ENCODE measurements at regions not wholly inside any gene's neighbourhood (a gene's known extent, or its start where the extent isn't known, plus 50 kb on each side); places are given as distances from the start of the nearest gene placed in this dataset.

GRCh38 chr1:38210021-38210894, 163.7 kb upstream of the POU3F1 start:
- no peak for DNase-seq (ENCODE audit: low read depth in 2 of 2)
- Histone ChIP-seq H3K79me2 (ENCODE audit: control insufficient read depth, insufficient read depth, low read length) (no peaks in the 10 kb centered on the region), H3K36me3 (ENCODE audit: control insufficient read depth, insufficient read depth, low read length) (no peaks in the 10 kb centered on the region), H3K27me3 (ENCODE audit: control insufficient read depth, insufficient read depth, low read length) (no peaks in the 10 kb centered on the region), H3K27ac (ENCODE audit: insufficient read depth, low read length) (no peak overlapping the region), H4K20me1 (ENCODE audit: control insufficient read depth, extremely low read depth, insufficient read depth, low read length) (no peaks in the 10 kb centered on the region), H3K4me3 (replicated peaks in 1 of 4; ENCODE audit: control extremely low read depth in 1 of 4, insufficient read depth in 1 of 4, low read depth in 3 of 4, low read length in 4 of 4) (no peak overlapping the region), H2AFZ (ENCODE audit: low read length) (no peak overlapping the region), H3K4me1 (ENCODE audit: control insufficient read depth, extremely low read depth, insufficient read depth, low read length) (no peaks in the 10 kb centered on the region), H3K9me3 (ENCODE audit: control insufficient read depth, insufficient read depth, low read depth, low read length) (no peaks in the 10 kb centered on the region), H3K4me2 (ENCODE audit: extremely low read depth, insufficient read depth, low read length) (no peak overlapping the region), H3K9ac (ENCODE audit: insufficient read depth, low read length) (no peak overlapping the region)
- TF ChIP-seq EZH2 (IDR thresholded peaks at IDR 0.05; ENCODE audit: low read length, missing control alignments) (no peak), CTCF (conservative IDR thresholded peaks at IDR 0.05 in 1 of 2, IDR thresholded peaks at IDR 0.05 in 1 of 2; ENCODE audit: low read depth in 1 of 2, low read length in 2 of 2) (no peak)

GRCh38 chr1:38208716-38209632, 162.4 kb upstream of the POU3F1 start:
- no peak for TF ChIP-seq CTCF (conservative IDR thresholded peaks at IDR 0.05 in 1 of 2, IDR thresholded peaks at IDR 0.05 in 1 of 2; ENCODE audit: low read depth in 1 of 2, low read length in 2 of 2)
- TF ChIP-seq EZH2 (IDR thresholded peaks at IDR 0.05; ENCODE audit: low read length, missing control alignments) = no peak
- Histone ChIP-seq H3K9ac (ENCODE audit: insufficient read depth, low read length) (no peak overlapping the region), H3K4me2 (ENCODE audit: extremely low read depth, insufficient read depth, low read length) (no peak overlapping the region), H3K27ac (ENCODE audit: insufficient read depth, low read length) (no peak overlapping the region), H4K20me1 (ENCODE audit: control insufficient read depth, extremely low read depth, insufficient read depth, low read length) (peaks cover 2% of the 10 kb centered on the region), H2AFZ (ENCODE audit: low read length) (no peak overlapping the region), H3K9me3 (ENCODE audit: control insufficient read depth, insufficient read depth, low read depth, low read length) (no peaks in the 10 kb centered on the region), H3K4me1 (ENCODE audit: control insufficient read depth, extremely low read depth, insufficient read depth, low read length) (no peaks in the 10 kb centered on the region), H3K79me2 (ENCODE audit: control insufficient read depth, insufficient read depth, low read length) (no peaks in the 10 kb centered on the region), H3K36me3 (ENCODE audit: control insufficient read depth, insufficient read depth, low read length) (no peaks in the 10 kb centered on the region), H3K27me3 (ENCODE audit: control insufficient read depth, insufficient read depth, low read length) (no peaks in the 10 kb centered on the region), H3K4me3 (replicated peaks in 1 of 4; ENCODE audit: control extremely low read depth in 1 of 4, insufficient read depth in 1 of 4, low read depth in 3 of 4, low read length in 4 of 4) (no peak overlapping the region)
- DNase-seq (ENCODE audit: low read depth in 2 of 2) = no peak

DNA sequence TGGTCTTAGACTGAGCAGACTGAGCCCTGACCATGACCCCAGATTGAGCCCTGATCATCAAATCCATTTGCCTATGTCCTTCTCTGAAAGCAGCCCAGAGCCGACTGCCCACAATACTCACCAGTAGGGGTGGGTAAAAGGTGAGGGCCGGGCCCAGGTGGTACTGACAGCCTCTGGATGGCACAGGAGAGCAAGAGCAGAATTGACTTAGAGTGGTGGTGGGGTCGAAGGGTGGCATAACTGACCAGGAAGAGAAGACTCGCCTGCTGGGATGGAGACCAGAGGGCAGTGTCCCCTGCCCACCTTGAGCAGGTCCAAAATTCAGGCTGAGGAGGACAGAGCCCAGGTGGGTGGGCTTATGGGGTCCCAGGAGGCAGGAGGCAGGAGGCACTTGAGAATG, 161.3 kb upstream of the POU3F1 start:
- Histone ChIP-seq H3K9ac (ENCODE audit: insufficient read depth, low read length) (no peak overlapping the region), H3K9me3 (ENCODE audit: control insufficient read depth, insufficient read depth, low read depth, low read length) (no peaks in the 10 kb centered on the region), H3K27me3 (ENCODE audit: control insufficient read depth, insufficient read depth, low read length) (no peaks in the 10 kb centered on the region), H3K4me2 (ENCODE audit: extremely low read depth, insufficient read depth, low read length) (no peak overlapping the region), H3K36me3 (ENCODE audit: control insufficient read depth, insufficient read depth, low read length) (no peaks in the 10 kb centered on the region), H3K27ac (ENCODE audit: insufficient read depth, low read length) (no peak overlapping the region), H2AFZ (ENCODE audit: low read length) (no peak overlapping the region), H3K4me1 (ENCODE audit: control insufficient read depth, extremely low read depth, insufficient read depth, low read length) (no peaks in the 10 kb centered on the region), H4K20me1 (ENCODE audit: control insufficient read depth, extremely low read depth, insufficient read depth, low read length) (peaks cover 2% of the 10 kb centered on the region), H3K79me2 (ENCODE audit: control insufficient read depth, insufficient read depth, low read length) (no peaks in the 10 kb centered on the region), H3K4me3 (replicated peaks in 1 of 4; ENCODE audit: control extremely low read depth in 1 of 4, insufficient read depth in 1 of 4, low read depth in 3 of 4, low read length in 4 of 4) (no peak overlapping the region)
- no peak for DNase-seq (ENCODE audit: low read depth in 2 of 2)
- no peak for TF ChIP-seq CTCF (conservative IDR thresholded peaks at IDR 0.05 in 1 of 2, IDR thresholded peaks at IDR 0.05 in 1 of 2; ENCODE audit: low read depth in 1 of 2, low read length in 2 of 2)
- no peak for TF ChIP-seq EZH2 (IDR thresholded peaks at IDR 0.05; ENCODE audit: low read length, missing control alignments)

Data from fibroblast of lung (primary cell).